Nephron (organoid): ENCODE measurements at regions not wholly inside any gene's neighbourhood (a gene's known extent, or its start where the extent isn't known, plus 50 kb on each side); places are given as distances from the start of the nearest gene placed in this dataset.

ENCODE experiments used
- H3K27ac Mint-ChIP-seq, 3 experiments: 2 replicates each; pipeline ENCODE4 v1.8.0; 2020; ENCODE audit warnings: mixed read lengths in 3 of 3, mild to moderate bottlenecking in 2 of 3, moderate library complexity in 1 of 3
- H3K27me3 Mint-ChIP-seq: 2 replicates; pipeline ENCODE4 v1.8.0; 2021; ENCODE audit warnings: low read depth, mild to moderate bottlenecking, moderate library complexity, mixed read lengths
- H3K36me3 Mint-ChIP-seq: 2 replicates; pipeline ENCODE4 v1.8.0; 2020; ENCODE audit warnings: low read depth, mixed read lengths
- H3K4me1 Mint-ChIP-seq: 2 replicates; pipeline ENCODE4 v1.8.0; 2020; ENCODE audit warnings: mixed read lengths
- H3K4me3 Mint-ChIP-seq, 3 experiments: 2 replicates each; pipeline ENCODE4 v1.8.0; 2020; ENCODE audit warnings: mild to moderate bottlenecking in 3 of 3, mixed read lengths in 3 of 3, moderate library complexity in 2 of 3
- H3K9me3 Mint-ChIP-seq: 2 replicates; pipeline ENCODE4 v1.8.0; 2020; ENCODE audit warnings: mixed read lengths
- TF ChIP-seq, protein P1 (sequence below), 3 experiments: fragments of 200-600 bp; sonication (generic); IDR thresholded peaks; one replicate each; pipeline ENCODE4 v1.5.0; 2021; ENCODE audit warnings: antibody characterized with exemption in 3 of 3; ENCODE audit not compliant: unreplicated experiment in 3 of 3

DNA sequence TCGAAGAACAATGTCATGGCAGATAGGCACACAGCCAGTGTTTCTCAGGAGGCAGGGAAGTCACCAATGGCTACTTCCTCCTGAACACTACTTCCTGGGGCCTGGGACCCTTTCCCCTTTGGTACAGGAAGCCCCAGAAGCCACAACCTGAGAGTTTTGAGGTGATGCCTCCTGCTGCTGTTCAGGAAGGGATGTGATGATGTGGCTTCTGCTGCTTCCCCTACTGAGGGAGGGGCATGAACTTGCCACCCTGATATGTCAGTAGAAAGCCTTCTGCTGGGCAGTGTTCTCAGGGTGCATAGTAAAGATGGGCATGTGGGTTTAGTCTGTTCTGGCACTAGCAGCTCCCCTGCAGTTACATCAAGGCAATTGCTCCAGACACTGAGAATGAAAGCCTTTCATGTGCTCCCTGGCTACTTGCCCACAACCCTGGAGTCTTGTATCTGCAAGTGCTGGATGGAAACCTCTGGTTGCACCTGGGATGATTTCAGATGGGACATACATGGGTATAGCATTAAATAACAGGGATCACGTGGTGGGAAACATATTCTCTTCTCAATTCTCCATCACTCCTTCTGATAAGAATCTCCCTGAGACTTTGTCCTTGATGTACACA lies 69.3 kb downstream of the ADRA2A start:
- Mint-ChIP-seq H3K27ac (no peak overlapping the region), H3K4me1 (peaks cover 10% of the 10 kb centered on the region), H3K9me3 (no peaks in the 10 kb centered on the region), H3K27me3 (peaks cover 38% of the 10 kb centered on the region), H3K36me3 (no peaks in the 10 kb centered on the region), H3K4me3 (no peak overlapping the region)
- TF ChIP-seq, protein P1, sequence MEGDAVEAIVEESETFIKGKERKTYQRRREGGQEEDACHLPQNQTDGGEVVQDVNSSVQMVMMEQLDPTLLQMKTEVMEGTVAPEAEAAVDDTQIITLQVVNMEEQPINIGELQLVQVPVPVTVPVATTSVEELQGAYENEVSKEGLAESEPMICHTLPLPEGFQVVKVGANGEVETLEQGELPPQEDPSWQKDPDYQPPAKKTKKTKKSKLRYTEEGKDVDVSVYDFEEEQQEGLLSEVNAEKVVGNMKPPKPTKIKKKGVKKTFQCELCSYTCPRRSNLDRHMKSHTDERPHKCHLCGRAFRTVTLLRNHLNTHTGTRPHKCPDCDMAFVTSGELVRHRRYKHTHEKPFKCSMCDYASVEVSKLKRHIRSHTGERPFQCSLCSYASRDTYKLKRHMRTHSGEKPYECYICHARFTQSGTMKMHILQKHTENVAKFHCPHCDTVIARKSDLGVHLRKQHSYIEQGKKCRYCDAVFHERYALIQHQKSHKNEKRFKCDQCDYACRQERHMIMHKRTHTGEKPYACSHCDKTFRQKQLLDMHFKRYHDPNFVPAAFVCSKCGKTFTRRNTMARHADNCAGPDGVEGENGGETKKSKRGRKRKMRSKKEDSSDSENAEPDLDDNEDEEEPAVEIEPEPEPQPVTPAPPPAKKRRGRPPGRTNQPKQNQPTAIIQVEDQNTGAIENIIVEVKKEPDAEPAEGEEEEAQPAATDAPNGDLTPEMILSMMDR (IDR thresholded peaks at IDR 0.05; ENCODE audit: unreplicated experiment in 3 of 3): no peak

DNA sequence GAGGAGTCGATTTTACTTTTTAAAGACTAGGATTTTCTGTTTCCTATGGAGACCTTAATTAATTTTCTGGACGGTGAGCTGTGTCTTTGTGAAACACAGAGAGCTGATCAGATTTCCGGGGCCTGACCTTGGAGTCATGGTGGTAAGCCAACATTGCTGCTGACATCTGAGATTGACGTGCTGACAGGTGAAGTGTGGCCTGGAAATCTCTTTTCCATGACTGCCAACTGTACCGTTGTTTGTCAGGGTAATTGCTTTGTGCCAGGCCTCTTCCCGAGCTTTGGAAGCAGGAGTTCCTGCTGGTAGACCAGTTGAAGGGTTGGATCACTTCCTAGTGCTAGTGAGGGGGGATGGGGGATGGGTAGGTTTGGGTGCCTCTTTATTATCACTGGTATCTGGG lies 71.2 kb downstream of the ADRA2A start:
- Mint-ChIP-seq H3K4me1 (peaks cover 10% of the 10 kb centered on the region), H3K4me3 (no peak overlapping the region), H3K9me3 (no peaks in the 10 kb centered on the region), H3K27ac (no peak overlapping the region), H3K36me3 (no peaks in the 10 kb centered on the region), H3K27me3 (peaks cover 39% of the 10 kb centered on the region)
- TF ChIP-seq, protein P1 (IDR thresholded peaks at IDR 0.05; ENCODE audit: unreplicated experiment in 3 of 3): no peak

DNA sequence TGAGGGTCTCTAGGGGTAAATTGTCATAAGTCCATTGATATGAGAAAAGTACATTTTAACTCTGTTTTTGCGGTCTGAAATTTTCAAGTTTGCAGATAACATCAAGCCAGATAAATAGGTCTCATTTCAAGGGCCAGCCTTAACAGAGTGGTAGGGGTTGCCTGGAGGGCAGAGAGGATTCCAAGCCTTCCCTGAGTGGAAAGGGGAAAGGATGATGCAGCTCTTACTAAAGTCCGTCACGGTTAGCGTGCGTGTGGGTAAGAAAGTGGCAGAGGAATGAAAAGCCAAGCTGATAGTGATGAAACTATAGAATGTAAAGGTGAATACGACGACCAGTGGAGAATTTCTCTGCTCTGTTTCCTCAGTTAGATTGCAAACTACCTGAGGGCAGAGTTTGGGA lies 71.6 kb downstream of the ADRA2A start:
- TF ChIP-seq, protein P1 (IDR thresholded peaks at IDR 0.05; ENCODE audit: unreplicated experiment in 3 of 3): no peak
- H3K4me1 Mint-ChIP-seq: peaks cover 10% of the 10 kb centered on the region

DNA sequence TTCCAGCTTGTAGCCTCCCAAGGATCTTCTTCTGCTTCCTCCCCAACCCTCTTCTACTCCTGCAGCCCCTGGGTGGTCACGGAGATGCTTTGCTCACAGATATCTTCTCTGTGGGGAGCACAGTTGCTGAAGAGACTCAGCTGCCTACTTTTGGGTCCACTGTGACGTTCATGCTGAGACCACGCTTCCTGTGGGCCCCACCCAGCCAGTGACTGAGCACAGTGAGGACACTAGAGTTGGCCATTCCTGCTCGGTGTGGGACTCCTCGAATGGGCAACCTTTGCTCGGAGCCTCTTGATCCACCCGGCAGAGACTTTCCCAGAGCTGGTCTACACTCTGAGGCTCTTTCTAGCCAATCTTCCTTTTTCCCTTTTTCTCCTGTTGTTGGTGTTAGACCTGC lies 73.9 kb downstream of the ADRA2A start:
- no peaks in the 10 kb centered on the region for H3K9me3 Mint-ChIP-seq

More for the DNA sequence above, 71.6 kb downstream of the ADRA2A start:
- Mint-ChIP-seq H3K36me3 (no peaks in the 10 kb centered on the region), H3K27ac (no peak overlapping the region), H3K4me3 (no peak overlapping the region), H3K9me3 (no peaks in the 10 kb centered on the region), H3K27me3 (peaks cover 39% of the 10 kb centered on the region)

DNA sequence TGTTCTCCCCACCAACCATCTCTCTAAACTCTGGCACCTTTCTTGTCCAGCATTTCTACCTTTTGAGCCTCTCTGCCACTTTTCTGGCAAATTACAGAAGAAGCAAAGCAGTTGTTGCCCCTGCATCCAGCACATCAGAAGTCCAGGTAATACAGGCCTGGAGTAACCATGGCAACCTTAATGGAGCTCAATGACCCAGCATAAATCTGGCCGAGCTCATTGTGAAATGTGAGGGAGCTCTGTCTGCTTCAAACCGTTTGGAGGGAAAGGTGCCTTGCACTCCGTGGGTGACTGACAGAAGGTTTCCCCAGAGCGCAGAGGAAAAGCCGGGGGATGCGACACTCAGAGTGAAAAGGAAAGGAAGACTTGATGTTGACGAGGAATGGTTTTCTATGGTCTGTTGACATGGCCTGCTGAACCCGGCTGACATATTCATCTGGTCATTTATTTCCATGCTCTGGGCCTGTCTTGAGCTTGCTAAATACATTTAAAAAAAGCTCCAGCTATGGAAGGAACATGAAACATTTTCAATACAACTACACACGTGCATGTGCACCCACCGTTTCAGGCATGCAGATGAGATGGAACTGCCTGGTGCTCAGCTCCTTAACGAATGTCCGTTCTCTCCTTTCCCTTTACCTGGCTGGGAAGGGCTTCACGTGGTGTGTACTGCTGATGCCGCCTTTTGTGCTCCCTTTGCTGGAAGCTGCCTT lies 74.9 kb downstream of the ADRA2A start:
- no peaks in the 10 kb centered on the region for H3K9me3 Mint-ChIP-seq
- TF ChIP-seq, protein P1 (IDR thresholded peaks at IDR 0.05; ENCODE audit: unreplicated experiment in 3 of 3): no peak
- H3K36me3 Mint-ChIP-seq: no peaks in the 10 kb centered on the region
- H3K4me1 Mint-ChIP-seq: peaks cover 10% of the 10 kb centered on the region
- no peak overlapping the region for H3K4me3 Mint-ChIP-seq
- no peak overlapping the region for H3K27ac Mint-ChIP-seq
- H3K27me3 Mint-ChIP-seq: peaks cover 39% of the 10 kb centered on the region

More for the DNA sequence above, 73.9 kb downstream of the ADRA2A start:
- no peak overlapping the region for H3K27ac Mint-ChIP-seq
- H3K36me3 Mint-ChIP-seq: no peaks in the 10 kb centered on the region
- H3K4me3 Mint-ChIP-seq: no peak overlapping the region
- TF ChIP-seq, protein P1 (IDR thresholded peaks at IDR 0.05; ENCODE audit: unreplicated experiment in 3 of 3): no peak
- H3K27me3 Mint-ChIP-seq: peaks cover 39% of the 10 kb centered on the region
- H3K4me1 Mint-ChIP-seq: peaks cover 10% of the 10 kb centered on the region

DNA sequence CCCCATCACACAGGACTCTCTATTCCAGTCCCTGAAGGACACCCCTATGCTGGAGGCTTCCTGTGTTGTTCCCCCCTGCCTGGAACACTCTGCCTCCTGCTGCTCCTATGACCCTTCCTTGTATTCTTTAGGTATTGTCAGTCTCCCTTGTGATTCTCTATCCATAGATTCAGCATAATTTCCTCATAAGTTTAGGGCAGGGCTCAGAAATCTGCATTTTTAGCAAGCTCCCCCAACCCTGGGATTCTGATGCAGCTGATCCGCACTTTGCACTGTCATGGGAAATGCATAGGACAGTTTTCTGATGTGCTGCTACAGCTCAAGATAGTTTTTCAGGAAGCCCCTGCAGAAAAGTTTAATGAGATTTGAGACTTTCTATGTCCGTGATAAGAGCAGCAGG lies 79.9 kb downstream of the ADRA2A start:
- peaks cover 33% of the 10 kb centered on the region for H3K27me3 Mint-ChIP-seq
- no peaks in the 10 kb centered on the region for H3K36me3 Mint-ChIP-seq
- H3K27ac Mint-ChIP-seq: no peak overlapping the region
- no peaks in the 10 kb centered on the region for H3K4me1 Mint-ChIP-seq
- H3K4me3 Mint-ChIP-seq: no peak overlapping the region
- TF ChIP-seq, protein P1 (IDR thresholded peaks at IDR 0.05; ENCODE audit: unreplicated experiment in 3 of 3): no peak
- H3K9me3 Mint-ChIP-seq: peaks cover 5% of the 10 kb centered on the region
